Amygdala (tissue), 56 donors: ENCODE measurements at regions not wholly inside any gene's neighbourhood (a gene's known extent, or its start where the extent isn't known, plus 50 kb on each side); places are given as distances from the start of the nearest gene placed in this dataset.

Experiments used
- DNase-seq, 56 donors: peaks; one replicate each; lab custom pipeline; 2025; lab: John Stamatoyannopoulos, UW

DNA sequence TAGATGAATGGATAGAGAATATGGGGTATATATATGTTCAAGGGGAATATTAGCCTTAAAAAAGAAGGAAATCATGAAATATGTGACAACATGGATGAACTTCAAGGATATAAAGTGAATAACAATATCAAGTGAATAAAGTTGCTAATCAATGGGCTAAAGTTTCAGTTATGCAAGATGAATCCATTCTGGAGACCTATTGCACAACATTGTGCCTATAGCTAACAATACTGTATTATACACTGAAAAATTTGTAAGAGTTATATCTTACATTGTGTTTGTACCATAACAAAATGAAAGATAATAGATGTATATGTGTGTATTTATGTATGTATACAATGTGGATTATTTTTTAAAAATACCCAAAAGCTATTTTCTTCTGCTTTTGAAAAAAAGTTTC, 96.3 kb upstream of the DPYD start:
- DNase-seq: no peak

DNA sequence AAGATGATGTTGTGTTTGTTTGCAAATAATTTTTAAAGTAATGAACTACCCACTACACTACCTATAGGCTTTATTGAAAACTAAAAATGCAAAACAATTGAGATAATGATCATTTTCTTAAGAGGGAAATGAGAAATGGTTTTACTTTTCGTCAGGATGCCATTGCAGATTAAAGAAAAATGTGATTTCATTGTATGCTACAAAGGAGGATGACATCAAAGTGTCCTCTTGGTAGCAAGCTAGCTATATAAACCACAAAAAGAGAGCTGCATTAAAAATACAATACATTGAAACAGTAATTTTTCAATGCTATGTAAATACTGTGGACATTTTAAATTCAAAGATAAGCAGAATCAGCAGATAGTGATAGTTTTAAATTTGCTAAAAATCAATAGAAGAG, 87.5 kb upstream of the DPYD start:
- DNase-seq: no peak

- no peak for DNase-seq
These were observed 84.6 kb upstream of the DPYD start for GRCh38 chr1:98005326-98006010.

- no peak for DNase-seq
These were observed 82.6 kb upstream of the DPYD start for GRCh38 chr1:98003442-98003841.

GRCh38 chr1:98002288-98002687, 81.5 kb upstream of the DPYD start:
- no peak for DNase-seq

GRCh38 chr1:98001764-98002163, 80.9 kb upstream of the DPYD start:
- DNase-seq: no peak

DNA sequence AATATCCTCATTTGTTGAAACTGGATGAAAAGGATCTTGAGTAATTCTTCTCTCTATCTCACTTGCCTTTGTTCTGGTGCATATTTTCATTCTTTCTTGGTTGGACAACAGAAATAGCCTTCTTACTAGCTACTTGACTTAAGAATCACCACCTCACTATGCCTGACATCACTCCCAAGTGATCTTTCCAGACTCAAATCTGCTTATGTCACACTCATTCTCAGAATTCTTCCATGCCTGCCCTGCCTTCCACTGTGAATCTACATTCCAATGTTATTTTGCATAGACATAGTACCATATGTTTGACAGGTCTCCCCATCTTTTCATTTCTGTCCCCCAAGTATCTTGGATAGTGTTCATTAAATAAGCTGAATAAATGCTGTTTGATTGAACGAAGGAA, 78.5 kb upstream of the DPYD start:
- no peak for DNase-seq

- no peak for DNase-seq
These were observed 76.0 kb upstream of the DPYD start for GRCh38 chr1:97996880-97997279.

DNA sequence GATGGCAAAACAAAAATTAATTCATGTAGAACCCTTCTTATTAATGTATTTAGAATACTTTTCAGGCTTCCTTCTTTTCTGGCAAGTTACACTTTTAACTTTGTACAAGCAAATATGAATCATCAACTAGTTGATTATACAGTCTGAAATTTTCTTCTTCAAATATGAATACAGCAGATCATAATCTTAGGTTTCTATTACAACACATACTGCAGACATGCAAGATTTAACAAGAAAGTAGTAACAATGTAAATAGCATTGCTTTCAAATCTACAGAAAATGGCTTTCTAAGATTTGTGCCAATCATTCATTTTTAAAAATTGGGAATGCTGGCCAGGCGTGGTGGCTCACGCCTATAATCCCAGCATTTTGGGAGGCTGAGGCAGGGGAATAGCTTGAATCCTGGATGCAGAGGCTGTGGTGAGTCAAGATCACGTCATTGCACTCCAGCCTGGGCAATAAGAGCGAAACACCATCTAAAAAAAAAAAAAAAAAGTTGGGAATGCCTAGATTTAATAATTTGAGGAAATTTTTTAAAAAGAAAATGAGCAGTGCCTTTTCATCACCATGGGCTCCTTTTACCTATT, 68.4 kb upstream of the DPYD start:
- DNase-seq: no peak

GRCh38 chr1:97986041-97987005, 65.5 kb upstream of the DPYD start:
- no peak for DNase-seq

- DNase-seq: no peak
These were observed 62.3 kb upstream of the DPYD start for GRCh38 chr1:97983126-97983525.

DNA sequence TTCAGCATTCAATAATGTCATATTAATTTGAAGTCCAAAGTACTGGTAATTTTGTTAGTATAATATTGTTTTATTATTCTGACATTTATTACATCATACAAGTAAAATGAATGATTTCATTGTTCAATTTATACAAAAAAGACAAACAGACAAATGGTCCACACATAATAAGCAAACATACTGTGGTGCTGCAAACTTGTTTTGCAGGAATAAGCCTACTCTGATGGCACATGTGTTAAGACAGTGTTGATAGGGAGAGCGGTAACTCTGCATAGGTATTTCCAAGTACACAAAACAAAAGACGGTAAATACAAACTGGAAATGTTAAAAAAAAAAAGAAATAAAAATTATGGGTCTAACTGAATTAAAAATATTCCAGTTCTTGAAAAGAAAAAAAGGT, 59.7 kb upstream of the DPYD start:
- DNase-seq: no peak

DNA sequence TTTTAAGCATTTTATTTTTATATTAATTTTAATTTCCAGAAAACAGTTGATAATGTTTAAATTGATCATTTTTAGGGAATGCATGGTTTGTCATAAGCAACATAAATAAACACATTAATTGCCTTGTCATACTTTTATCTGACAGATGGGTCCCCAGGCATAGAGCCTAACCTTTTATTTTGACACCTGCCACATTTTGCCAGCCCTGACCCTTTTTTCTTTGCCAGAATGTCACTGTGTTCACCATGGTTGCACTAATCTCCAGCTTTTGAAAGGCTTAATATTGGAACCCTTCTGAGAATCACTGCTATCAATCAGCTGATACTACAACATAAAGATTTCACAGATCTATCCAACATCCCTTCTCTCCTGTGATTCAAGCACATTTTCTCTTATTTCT, 56.0 kb upstream of the DPYD start:
- DNase-seq: no peak
